ENCODE measurements at regions not wholly inside any gene's neighbourhood (a gene's known extent, or its start where the extent isn't known, plus 50 kb on each side); places are given as distances from the start of the nearest gene placed in this dataset.

DNA sequence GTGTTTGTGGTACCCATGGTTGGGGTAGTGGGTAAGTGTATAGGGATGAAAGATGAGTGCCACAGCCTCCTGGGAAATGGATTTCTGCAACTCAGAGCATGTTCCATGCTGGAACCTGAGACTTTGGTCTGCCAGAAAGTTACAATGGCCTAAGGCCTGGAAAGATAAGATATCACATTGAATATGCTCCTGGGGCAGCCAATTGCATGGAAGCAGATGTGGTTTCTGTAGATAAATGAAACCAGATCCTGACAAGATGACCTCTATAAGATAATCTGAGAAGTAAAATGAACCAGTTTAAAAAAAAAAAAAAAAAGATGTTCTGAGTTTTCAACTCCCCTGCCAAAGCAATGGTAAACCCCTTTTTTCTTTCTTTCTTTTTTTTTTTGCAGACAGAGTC, 91.4 kb upstream of the NCK2 start:
- TF ChIP-seq POU2F2 (IDR thresholded peaks at IDR 0.05; ENCODE audit: low read depth, low read length) (no peak), POLR2A (IDR thresholded peaks at IDR 0.05; ENCODE audit: low read depth, low read length) (no peak), SPI1 (IDR thresholded peaks at IDR 0.05; ENCODE audit: low read depth, low read length) (no peak), POLR2AphosphoS5 (IDR thresholded peaks at IDR 0.05; ENCODE audit: low read depth, low read length) (no peak)
